Lower leg skin (tissue), 4 donors: ENCODE measurements at regions not wholly inside any gene's neighbourhood (a gene's known extent, or its start where the extent isn't known, plus 50 kb on each side); places are given as distances from the start of the nearest gene placed in this dataset.

Source experiments
- DNase-seq, 2 donors: peaks; one replicate each; pipeline ENCODE4 v3.0.0-alpha.2; 2019; ENCODE audit warnings: low spot score in 2 of 2
- H3K4me3 ChIP-seq: fragments of 200-600 bp; sonication (generic); 2 replicates; pipeline ENCODE4 v1.5.1; 2017; ENCODE audit warnings: mild to moderate bottlenecking, low read depth; ENCODE audit not compliant: poor library complexity, severe bottlenecking
- POLR2A ChIP-seq, 2 donors: fragments of 450-650 bp; IDR thresholded peaks; one replicate each; pipeline ENCODE4 v1.6.1; 2016 to 2017; ENCODE audit warnings: antibody characterized with exemption in 2 of 2, mild to moderate bottlenecking in 1 of 2, moderate library complexity in 1 of 2
- WGBS, 2 donors: methylation state at CpG; one replicate each; pipeline ENCODE4 v1.1.5; 2018; 5-methylcytosine and 5-hydroxymethylcytosine counted together
- intact Hi-C: fragments of 100-400 bp; cut with DNase I; formaldehyde crosslinking; loops from one replicate; pipeline ENCODE4 v1.15.0; 2023; ENCODE audit warnings: low total_unique reads
- TF ChIP-seq, protein P1 (sequence below), 3 donors: fragments of 450-650 bp; IDR thresholded peaks; one replicate each; pipeline ENCODE4 v1.5.1; 2016; ENCODE audit warnings: antibody characterized with exemption in 3 of 3, mild to moderate bottlenecking in 3 of 3, moderate library complexity in 2 of 3

DNA sequence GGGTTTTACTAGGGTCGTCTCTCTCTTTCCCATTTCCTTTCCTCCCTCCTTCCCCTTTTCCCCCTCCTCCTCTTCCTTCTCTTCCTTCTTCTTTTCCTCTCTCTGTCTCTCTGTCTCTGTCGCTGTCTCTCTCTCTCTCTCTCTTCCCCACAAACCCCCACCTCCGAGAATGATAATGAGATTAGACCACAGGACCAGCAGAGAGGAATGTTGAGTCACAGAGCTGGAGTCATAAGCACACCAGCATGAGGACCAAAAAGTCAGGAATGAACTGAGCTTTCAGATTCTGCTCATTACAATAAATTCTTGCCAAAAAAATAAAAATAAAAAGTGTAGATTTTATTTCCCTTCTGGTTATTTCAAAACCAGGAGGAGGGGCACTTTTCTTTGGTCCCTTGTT, 377.4 kb downstream of the LTN1 start:
- no peak for DNase-seq
- TF ChIP-seq, protein P1, sequence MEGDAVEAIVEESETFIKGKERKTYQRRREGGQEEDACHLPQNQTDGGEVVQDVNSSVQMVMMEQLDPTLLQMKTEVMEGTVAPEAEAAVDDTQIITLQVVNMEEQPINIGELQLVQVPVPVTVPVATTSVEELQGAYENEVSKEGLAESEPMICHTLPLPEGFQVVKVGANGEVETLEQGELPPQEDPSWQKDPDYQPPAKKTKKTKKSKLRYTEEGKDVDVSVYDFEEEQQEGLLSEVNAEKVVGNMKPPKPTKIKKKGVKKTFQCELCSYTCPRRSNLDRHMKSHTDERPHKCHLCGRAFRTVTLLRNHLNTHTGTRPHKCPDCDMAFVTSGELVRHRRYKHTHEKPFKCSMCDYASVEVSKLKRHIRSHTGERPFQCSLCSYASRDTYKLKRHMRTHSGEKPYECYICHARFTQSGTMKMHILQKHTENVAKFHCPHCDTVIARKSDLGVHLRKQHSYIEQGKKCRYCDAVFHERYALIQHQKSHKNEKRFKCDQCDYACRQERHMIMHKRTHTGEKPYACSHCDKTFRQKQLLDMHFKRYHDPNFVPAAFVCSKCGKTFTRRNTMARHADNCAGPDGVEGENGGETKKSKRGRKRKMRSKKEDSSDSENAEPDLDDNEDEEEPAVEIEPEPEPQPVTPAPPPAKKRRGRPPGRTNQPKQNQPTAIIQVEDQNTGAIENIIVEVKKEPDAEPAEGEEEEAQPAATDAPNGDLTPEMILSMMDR (IDR thresholded peaks at IDR 0.05) = no peak
- no peak for TF ChIP-seq POLR2A (IDR thresholded peaks at IDR 0.05)
- 77 to 78% methylated on average over 3 of the region's 3 CpGs for WGBS, 2 donors
- intact Hi-C loops = no loop called here
- H3K4me3 ChIP-seq = no peak overlapping the region

DNA sequence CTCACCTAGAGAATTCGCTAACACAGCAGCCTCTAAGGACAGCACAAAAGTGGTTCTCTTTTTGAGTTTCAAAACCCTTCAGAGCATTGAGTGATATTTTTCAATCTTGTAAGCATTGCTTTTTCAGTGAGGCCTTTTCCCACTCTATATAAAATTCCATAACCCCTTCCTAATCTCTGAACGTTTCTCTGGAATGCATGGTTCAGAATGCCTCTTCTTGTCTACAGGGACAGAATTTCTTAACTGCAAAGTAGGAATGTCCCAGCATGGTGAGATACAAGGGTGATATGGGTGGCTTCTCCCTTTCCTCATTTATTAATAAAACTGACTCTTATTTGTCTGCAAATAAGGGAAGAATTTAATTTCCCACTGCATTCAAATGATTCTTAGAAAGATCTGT, 377.9 kb downstream of the LTN1 start:
- 66 to 70% methylated on average over 2 of the region's 2 CpGs for WGBS, 2 donors
- TF ChIP-seq POLR2A (IDR thresholded peaks at IDR 0.05) = no peak
- TF ChIP-seq, protein P1 (IDR thresholded peaks at IDR 0.05) = no peak
- DNase-seq = no peak
- H3K4me3 ChIP-seq = no peak overlapping the region
- intact Hi-C loops = no loop called here

- intact Hi-C loops = no loop called here
- H3K4me3 ChIP-seq = no peak overlapping the region
- TF ChIP-seq POLR2A (IDR thresholded peaks at IDR 0.05) = no peak
- TF ChIP-seq, protein P1 (IDR thresholded peaks at IDR 0.05) = no peak
Observed at GRCh38 chr21:28608646-28609045, 384.0 kb downstream of the LTN1 start.

GRCh38 chr21:28607545-28607944, 385.1 kb downstream of the LTN1 start:
- intact Hi-C loops = no loop called here
- WGBS, 2 donors = 83 to 89% methylated on average over 4 of the region's 4 CpGs
- no peak overlapping the region for H3K4me3 ChIP-seq
- no peak for DNase-seq
- no peak for TF ChIP-seq POLR2A (IDR thresholded peaks at IDR 0.05)
- TF ChIP-seq, protein P1 (IDR thresholded peaks at IDR 0.05) = no peak

More at GRCh38 chr21:28608646-28609045, 384.0 kb downstream of the LTN1 start:
- no peak for DNase-seq
- 77 to 84% methylated on average over 5 of the region's 5 CpGs for WGBS, 2 donors

DNA sequence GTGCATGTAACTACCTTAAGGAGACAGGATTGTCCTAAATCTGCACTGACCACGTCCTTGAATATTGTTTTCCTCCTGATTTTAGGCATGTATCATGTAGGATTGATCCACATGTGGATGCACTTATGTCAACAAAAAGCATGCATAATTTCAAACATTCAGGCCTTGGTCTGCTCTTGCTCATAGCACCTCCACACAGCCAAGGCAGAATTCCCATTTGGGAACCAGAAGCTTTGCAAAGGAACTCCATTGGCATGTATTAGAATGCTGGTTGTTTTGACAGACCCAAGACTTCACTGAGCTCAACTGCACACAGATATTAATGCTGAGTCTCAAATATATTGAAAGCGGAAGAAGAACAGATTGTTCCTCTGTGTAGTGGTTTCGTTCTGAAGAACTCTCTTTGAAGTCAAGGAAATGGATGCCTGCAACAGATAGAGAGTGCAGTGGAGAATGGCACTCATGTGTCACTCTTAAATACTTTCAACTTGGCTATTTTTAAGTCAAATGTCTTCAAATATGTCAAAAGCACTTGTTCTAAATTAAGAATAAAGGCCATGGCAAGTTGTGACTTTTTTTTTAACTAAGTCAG, 387.6 kb downstream of the LTN1 start:
- DNase-seq = no peak
- TF ChIP-seq, protein P1 (IDR thresholded peaks at IDR 0.05) = no peak
- TF ChIP-seq POLR2A (IDR thresholded peaks at IDR 0.05) = no peak
- H3K4me3 ChIP-seq = no peak overlapping the region
- intact Hi-C loops = no loop called here
- 65 to 84% methylated on average over 3 of the region's 3 CpGs for WGBS, 2 donors

- DNase-seq = no peak
- TF ChIP-seq POLR2A (IDR thresholded peaks at IDR 0.05) = no peak
- TF ChIP-seq, protein P1 (IDR thresholded peaks at IDR 0.05) = no peak
- H3K4me3 ChIP-seq = no peak overlapping the region
- intact Hi-C loops = no loop called here
Observed at GRCh38 chr21:28602546-28602945, 390.1 kb downstream of the LTN1 start.
